22Rv1 (cell line): ENCODE measurements at regions not wholly inside any gene's neighbourhood (a gene's known extent, or its start where the extent isn't known, plus 50 kb on each side); places are given as distances from the start of the nearest gene placed in this dataset.

Experiments
- CTCF ChIP-seq: fragments of 450-650 bp; IDR thresholded peaks from 2 replicates; pipeline ENCODE4 v1.5.1; 2017; ENCODE audit warnings: mild to moderate bottlenecking
- ZFX ChIP-seq: fragments of 450-650 bp; IDR thresholded peaks from 2 replicates; pipeline ENCODE4 v1.6.1; 2017; ENCODE audit warnings: antibody characterized with exemption, borderline replicate concordance

GRCh38 chr5:8825139-8825757 is 720.6 kb downstream of the SEMA5A start:
- no peak for TF ChIP-seq CTCF
- TF ChIP-seq ZFX = no peak
